Keratinocyte (primary cell): ENCODE measurements at regions not wholly inside any gene's neighbourhood (a gene's known extent, or its start where the extent isn't known, plus 50 kb on each side); places are given as distances from the start of the nearest gene placed in this dataset.

ENCODE experiments used
- CTCF ChIP-seq, 3 experiments: IDR thresholded peaks in 1 of 3; conservative IDR thresholded peaks in 1 of 3; optimal IDR thresholded peaks in 1 of 3; 2 replicates in 2 of 3; 3 replicates in 1 of 3; pipeline versions ENCODE3 to v1.5.1; 2011; ENCODE audit warnings: low read length in 3 of 3, mild to moderate bottlenecking in 3 of 3, moderate library complexity in 2 of 3, control low read depth in 1 of 3, inconsistent platforms in 1 of 3; ENCODE audit not compliant: insufficient read depth in 2 of 3; ENCODE audit errors: extremely low read depth in 1 of 3
- EZH2 ChIP-seq: IDR thresholded peaks from one replicate; pipeline ENCODE4 v1.6.1; 2012; ENCODE audit warnings: inconsistent platforms, mild to moderate bottlenecking, low read length, moderate library complexity

GRCh38 chr7:89559596-89559995 lies 594.7 kb upstream of the STEAP1 start:
- TF ChIP-seq CTCF (optimal IDR thresholded peaks at IDR 0.05 in 1 of 3, IDR thresholded peaks at IDR 0.05 in 1 of 3, conservative IDR thresholded peaks at IDR 0.05 in 1 of 3; ENCODE audit: extremely low read depth in 1 of 3, insufficient read depth in 2 of 3, low read length in 3 of 3) (no peak), EZH2 (no peak)
